Body of pancreas (tissue), 4 donors: ENCODE measurements at regions not wholly inside any gene's neighbourhood (a gene's known extent, or its start where the extent isn't known, plus 50 kb on each side); places are given as distances from the start of the nearest gene placed in this dataset.
"Not testable (repeated sequence)": the region's sequence is repeated elsewhere in the genome, so short reads cannot be mapped to it uniquely, and the experiment has no call there.

Experiments
- ATAC-seq: fragments of 150-250 bp; one replicate; pipeline ENCODE4 v1.9.1; 2016
- DNase-seq, 4 donors: peaks; one replicate each; pipeline ENCODE4 v3.0.0-alpha.2; 2019
- H3K27ac ChIP-seq, 4 donors: fragments of 200-600 bp; sonication (generic); 1 replicate in 3 of 4; 2 replicates in 1 of 4; pipeline versions ENCODE4 v1.5.1 to v1.6.1; 2016 to 2019; ENCODE audit warnings: mild to moderate bottlenecking in 1 of 4, mixed read lengths in 1 of 4, moderate library complexity in 1 of 4
- H3K27me3 ChIP-seq, 2 donors: fragments of 200-600 bp; sonication (generic); one replicate each; pipeline ENCODE4 v1.6.0; 2016; ENCODE audit warnings: mild to moderate bottlenecking in 1 of 2
- H3K36me3 ChIP-seq, 2 donors: fragments of 200-600 bp; sonication (generic); replicated peaks in 1 of 2; 2 replicates each; pipeline ENCODE4 v1.5.1; 2016; ENCODE audit warnings: low read depth in 2 of 2; ENCODE audit not compliant: insufficient read depth in 1 of 2
- H3K4me1 ChIP-seq: fragments of 200-600 bp; sonication (generic); one replicate; pipeline ENCODE4 v1.6.0; 2016
- H3K4me3 ChIP-seq, 2 donors: fragments of 200-600 bp; sonication (generic); 1 replicate in 1 of 2; 2 replicates in 1 of 2; pipeline ENCODE4 v1.5.1; 2016 to 2019
- H3K9me3 ChIP-seq, 3 donors: fragments of 200-600 bp; sonication (generic); 1 replicate in 2 of 3; 2 replicates in 1 of 3; pipeline ENCODE4 v1.5.1; 2016
- POLR2A ChIP-seq, 3 donors: fragments of 450-650 bp; IDR thresholded peaks; one replicate each; pipeline ENCODE4 v1.6.1; 2016; ENCODE audit warnings: antibody characterized with exemption in 3 of 3, mild to moderate bottlenecking in 2 of 3
- WGBS, 2 donors: methylation state at CpG; one replicate each; pipeline ENCODE4 v1.1.5; 2017; 5-methylcytosine and 5-hydroxymethylcytosine counted together
- intact Hi-C: fragments of 100-400 bp; cut with DNase I; formaldehyde crosslinking; loops from one replicate; pipeline ENCODE4 v1.15.1; 2023
- TF ChIP-seq, protein P1 (sequence below), 7 experiments: fragments of 450-650 bp in 4 of 7; fragments of 200-600 bp in 3 of 7; sonication (generic) in 3 of 7; IDR thresholded peaks; one replicate each; pipeline ENCODE4 v1.5.1; 2016 to 2019; ENCODE audit warnings: antibody characterized with exemption in 7 of 7

GRCh38 chr10:130353928-130354572, 217.9 kb downstream of the GLRX3 start:
- Histone ChIP-seq H3K27ac (no peak overlapping the region), H3K27me3 (no peaks in the 10 kb centered on the region), H3K36me3 (no peaks in the 10 kb centered on the region), H3K4me3 (no peak overlapping the region), H3K4me1 (peaks cover 6% of the 10 kb centered on the region), H3K9me3 (no peaks in the 10 kb centered on the region)
- DNase-seq = no peak
- no peak for TF ChIP-seq POLR2A (IDR thresholded peaks at IDR 0.05)
- TF ChIP-seq, protein P1, sequence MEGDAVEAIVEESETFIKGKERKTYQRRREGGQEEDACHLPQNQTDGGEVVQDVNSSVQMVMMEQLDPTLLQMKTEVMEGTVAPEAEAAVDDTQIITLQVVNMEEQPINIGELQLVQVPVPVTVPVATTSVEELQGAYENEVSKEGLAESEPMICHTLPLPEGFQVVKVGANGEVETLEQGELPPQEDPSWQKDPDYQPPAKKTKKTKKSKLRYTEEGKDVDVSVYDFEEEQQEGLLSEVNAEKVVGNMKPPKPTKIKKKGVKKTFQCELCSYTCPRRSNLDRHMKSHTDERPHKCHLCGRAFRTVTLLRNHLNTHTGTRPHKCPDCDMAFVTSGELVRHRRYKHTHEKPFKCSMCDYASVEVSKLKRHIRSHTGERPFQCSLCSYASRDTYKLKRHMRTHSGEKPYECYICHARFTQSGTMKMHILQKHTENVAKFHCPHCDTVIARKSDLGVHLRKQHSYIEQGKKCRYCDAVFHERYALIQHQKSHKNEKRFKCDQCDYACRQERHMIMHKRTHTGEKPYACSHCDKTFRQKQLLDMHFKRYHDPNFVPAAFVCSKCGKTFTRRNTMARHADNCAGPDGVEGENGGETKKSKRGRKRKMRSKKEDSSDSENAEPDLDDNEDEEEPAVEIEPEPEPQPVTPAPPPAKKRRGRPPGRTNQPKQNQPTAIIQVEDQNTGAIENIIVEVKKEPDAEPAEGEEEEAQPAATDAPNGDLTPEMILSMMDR (IDR thresholded peaks at IDR 0.05) = no peak
- no peak for ATAC-seq
- intact Hi-C loops = no loop called here
- WGBS, 2 donors = 29 to 38% methylated on average over 10 of the region's 10 CpGs

GRCh38 chr10:130354573-130354954, 218.4 kb downstream of the GLRX3 start:
- no peaks in the 10 kb centered on the region for H3K36me3 ChIP-seq
- H3K27ac ChIP-seq = no peak overlapping the region
- H3K4me3 ChIP-seq = no peak overlapping the region
- WGBS, 2 donors = 90 to 91% methylated on average over 8 of the region's 8 CpGs
- DNase-seq (no peak), ATAC-seq (no peak)
- TF ChIP-seq, protein P1 (IDR thresholded peaks at IDR 0.05) = no peak
- TF ChIP-seq POLR2A (IDR thresholded peaks at IDR 0.05) = no peak
- no peaks in the 10 kb centered on the region for H3K9me3 ChIP-seq
- H3K4me1 ChIP-seq = peaks cover 6% of the 10 kb centered on the region
- intact Hi-C loops = no loop called here
- no peaks in the 10 kb centered on the region for H3K27me3 ChIP-seq

GRCh38 chr10:130354976-130355795, 219.0 kb downstream of the GLRX3 start:
- whole genome bisulfite sequencing, 2 donors = 81 to 84% methylated on average over 20 of the region's 20 CpGs
- no peak overlapping the region for H3K27ac ChIP-seq
- no peak for ATAC-seq

DNA sequence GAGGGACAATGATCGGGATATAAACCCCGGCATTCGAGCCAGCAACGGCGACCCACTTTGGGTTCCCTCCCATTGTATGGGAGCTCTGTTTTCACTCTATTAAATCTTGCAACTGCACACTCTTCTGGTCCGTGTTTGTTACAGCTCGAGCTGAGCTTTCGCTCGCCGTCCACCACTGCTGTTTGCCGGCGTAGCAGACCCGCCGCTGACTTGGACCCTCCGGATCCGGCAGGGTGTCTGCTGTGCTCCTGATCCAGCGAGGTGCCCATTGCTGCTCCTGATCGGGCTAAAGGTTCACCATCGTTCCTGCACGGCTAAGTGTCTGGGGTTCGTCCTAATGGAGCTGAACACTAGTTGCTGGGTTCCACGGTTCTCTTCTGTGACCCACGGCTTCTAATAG, 220.2 kb downstream of the GLRX3 start:
- peaks cover 16% of the 10 kb centered on the region for H3K4me1 ChIP-seq
- H3K9me3 ChIP-seq, H3K27me3 ChIP-seq, DNase-seq, intact Hi-C loops, H3K27ac ChIP-seq, ATAC-seq, H3K4me3 ChIP-seq, H3K36me3 ChIP-seq: not testable (repeated sequence)
- WGBS, 2 donors = 89% methylated on average over 23 of the region's 23 CpGs

More at GRCh38 chr10:130354976-130355795, 219.0 kb downstream of the GLRX3 start:
- no peak for DNase-seq
- no peak overlapping the region for H3K4me3 ChIP-seq
- no peak for TF ChIP-seq POLR2A (IDR thresholded peaks at IDR 0.05)
- TF ChIP-seq, protein P1 (IDR thresholded peaks at IDR 0.05) = no peak
- H3K27me3 ChIP-seq = no peaks in the 10 kb centered on the region
- peaks cover 6% of the 10 kb centered on the region for H3K4me1 ChIP-seq
- intact Hi-C loops = no loop called here
- no peaks in the 10 kb centered on the region for H3K36me3 ChIP-seq
- H3K9me3 ChIP-seq = no peaks in the 10 kb centered on the region

DNA sequence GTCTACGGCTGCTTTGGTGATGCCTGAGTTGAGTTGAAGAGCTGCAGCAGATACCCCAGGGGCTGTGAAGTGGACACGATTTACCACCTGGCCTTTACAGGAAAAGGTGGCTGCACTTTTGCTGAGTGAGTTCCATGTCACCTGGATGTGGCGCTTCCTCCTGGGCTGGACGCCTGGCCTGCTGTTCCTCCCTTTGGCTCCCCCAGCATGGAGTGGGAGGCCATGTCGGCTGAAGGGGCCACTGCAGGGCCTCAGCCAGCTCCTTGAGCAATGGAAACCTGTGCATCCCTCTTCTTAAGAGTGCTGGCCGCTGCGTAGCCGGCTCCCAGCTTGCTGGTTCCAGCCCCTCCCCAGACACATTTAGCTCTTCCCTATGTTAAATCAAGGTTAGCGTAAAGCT, 221.0 kb downstream of the GLRX3 start:
- Histone ChIP-seq H3K9me3 (no peaks in the 10 kb centered on the region), H3K27me3 (no peaks in the 10 kb centered on the region), H3K27ac (no peak overlapping the region), H3K4me3 (no peak overlapping the region), H3K4me1 (peaks cover 22% of the 10 kb centered on the region), H3K36me3 (no peaks in the 10 kb centered on the region)
- 85 to 89% methylated on average over 9 of the region's 9 CpGs for WGBS, 2 donors
- ATAC-seq (no peak), DNase-seq (no peak)
- intact Hi-C loops = no loop called here
- TF ChIP-seq, protein P1 (IDR thresholded peaks at IDR 0.05) = no peak
- TF ChIP-seq POLR2A (IDR thresholded peaks at IDR 0.05) = no peak
